ENCODE measurements at regions not wholly inside any gene's neighbourhood (a gene's known extent, or its start where the extent isn't known, plus 50 kb on each side); places are given as distances from the start of the nearest gene placed in this dataset.

GRCh38 chr10:81108516-81109199 is 571.0 kb downstream of the SH2D4B start (continued):
- TF ChIP-seq NFIC (IDR thresholded peaks at IDR 0.05; ENCODE audit: low read depth, low read length) (no peak; the same call in 1 of the 2 replicates), SKIL (IDR thresholded peaks at IDR 0.05; ENCODE audit: low read depth, poor library complexity, severe bottlenecking) (peak; percentile 72), MTA2 (IDR thresholded peaks at IDR 0.05; ENCODE audit: low read depth) (peak; percentile 98), CHD4 (IDR thresholded peaks at IDR 0.05) (no peak), SMARCA5 (IDR thresholded peaks at IDR 0.05) (0 out of 2 replicates have a peak, but pooled peaks have one; percentile 13), KAT2A (conservative IDR thresholded peaks at IDR 0.05; ENCODE audit: control insufficient read depth, low read depth, low read length) (no peak), BACH1 (IDR thresholded peaks at IDR 0.05; ENCODE audit: borderline replicate concordance) (peak; percentile 65; the same call in 1 of the 2 replicates), ELK1 (IDR thresholded peaks at IDR 0.05; ENCODE audit: low read depth, low read length) (no peak), RELB (IDR thresholded peaks at IDR 0.05; ENCODE audit: low read depth) (0 out of 2 replicates have a peak, but pooled peaks have one; percentile 65), MEF2A (IDR thresholded peaks at IDR 0.05; ENCODE audit: insufficient read depth, low read depth, low read length) (no peak), CEBPB (IDR thresholded peaks at IDR 0.05; ENCODE audit: borderline replicate concordance in 1 of 2, low read depth in 2 of 2, low read length in 2 of 2) (0 out of 4 replicates have a peak, but pooled peaks of 1 of the 2 experiments have one; percentile 26), ATF7 (IDR thresholded peaks at IDR 0.05; ENCODE audit: low read depth) (peak; percentile 58; the same call in 1 of the 2 replicates), SUZ12 (IDR thresholded peaks at IDR 0.05; ENCODE audit: unreplicated experiment) (no peak), DPF2 (IDR thresholded peaks at IDR 0.05) (peak; percentile 85), STAT1 (conservative IDR thresholded peaks at IDR 0.05) (no peak), SMC3 (IDR thresholded peaks at IDR 0.05; ENCODE audit: borderline replicate concordance, low read length) (no peak), USF1 (IDR thresholded peaks at IDR 0.05; ENCODE audit: borderline replicate concordance, extremely low read length, insufficient read depth, low read depth, low read length) (no peak), HSF1 (IDR thresholded peaks at IDR 0.05; ENCODE audit: low read depth, low read length) (no peak), SPI1 (IDR thresholded peaks at IDR 0.05; ENCODE audit: borderline replicate concordance, insufficient read depth, low read depth, low read length) (peak; percentile 72), JUND (IDR thresholded peaks at IDR 0.05; ENCODE audit: low read depth, low read length) (peak; percentile 36; the same call in 1 of the 2 replicates), SMAD1 (IDR thresholded peaks at IDR 0.05; ENCODE audit: low read depth, partially characterized antibody) (no peak), ESRRA (IDR thresholded peaks at IDR 0.05; ENCODE audit: low read length) (0 out of 2 replicates have a peak, but pooled peaks have one; percentile 34), BCL11A (IDR thresholded peaks at IDR 0.05; ENCODE audit: low read depth, low read length) (peak; percentile 85)
